Stimulated activated naive B cell treated with anti-CD40 and anti-IgM and Interleukin-4, amounts not matched to agents 10 μg/mL and 1 μg/mL and 100 μg/mL, for 72 hours (primary cell): ENCODE measurements at regions not wholly inside any gene's neighbourhood (a gene's known extent, or its start where the extent isn't known, plus 50 kb on each side); places are given as distances from the start of the nearest gene placed in this dataset.
"Not testable (repeated sequence)": the region's sequence is repeated elsewhere in the genome, so short reads cannot be mapped to it uniquely, and the experiment has no call there.

ENCODE experiments used
- ATAC-seq, 2 donors: fragments of 150-1000 bp; cut with Tn5 transposase; replicated peaks; 2 replicates each; pipeline ENCODE4 v1.10.0; 2021; ENCODE audit warnings: moderate library complexity in 1 of 2
- DNase-seq: peaks from one replicate; pipeline ENCODE4 v3.0.0; 2021
- H3K27ac Mint-ChIP-seq: one replicate; pipeline ENCODE4 v1.8.0; 2022; ENCODE audit warnings: mild to moderate bottlenecking, mixed read lengths
- H3K27me3 Mint-ChIP-seq, 2 donors: one replicate each; pipeline ENCODE4 v1.8.0; 2022; ENCODE audit warnings: mixed read lengths in 2 of 2
- H3K36me3 Mint-ChIP-seq, 2 donors: one replicate each; pipeline ENCODE4 v1.8.0; 2022; ENCODE audit warnings: mixed read lengths in 2 of 2, mild to moderate bottlenecking in 1 of 2
- H3K4me1 Mint-ChIP-seq, 2 donors: one replicate each; pipeline ENCODE4 v1.8.0; 2022; ENCODE audit warnings: mixed read lengths in 2 of 2, mild to moderate bottlenecking in 1 of 2
- H3K4me3 Mint-ChIP-seq, 2 donors: one replicate each; pipeline ENCODE4 v1.8.0; 2022; ENCODE audit warnings: mild to moderate bottlenecking in 2 of 2, mixed read lengths in 2 of 2, moderate library complexity in 1 of 2
- H3K9me3 Mint-ChIP-seq, 2 donors: one replicate each; pipeline ENCODE4 v1.8.0; 2022; ENCODE audit warnings: mixed read lengths in 2 of 2, mild to moderate bottlenecking in 1 of 2

GRCh38 chr11:22449441-22449840 is 111.3 kb downstream of the SLC17A6 start:
- Mint-ChIP-seq H3K9me3 (peaks cover 2 to 9% of the 10 kb centered on the region in 2 donors), H3K36me3 (no peaks in the 10 kb centered on the region), H3K27ac (no peak overlapping the region), H3K4me1 (no peaks in the 10 kb centered on the region), H3K4me3 (no peak overlapping the region), H3K27me3 (peaks cover 0 to 4% of the 10 kb centered on the region in 2 donors)
- no peak for ATAC-seq
- DNase-seq = no peak

DNA sequence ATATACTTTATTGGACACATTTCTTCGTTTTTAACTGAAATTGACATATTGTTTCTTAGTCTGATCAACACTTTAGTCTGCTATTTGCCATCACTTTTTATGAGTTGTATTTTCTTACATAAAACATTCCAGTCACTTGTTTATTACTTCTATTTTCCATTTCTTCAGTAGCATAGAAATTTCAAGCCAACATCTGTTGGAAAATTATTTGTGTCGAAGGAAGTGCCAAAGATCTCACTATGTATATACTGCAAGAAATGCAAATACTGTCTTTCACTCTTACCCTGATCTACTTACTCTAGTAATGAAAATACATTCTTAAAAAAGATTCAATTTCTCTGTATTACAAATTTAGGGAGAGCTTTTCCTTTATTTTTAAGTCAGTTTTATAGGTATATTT is 105.9 kb downstream of the SLC17A6 start:
- no peak overlapping the region for H3K4me3 Mint-ChIP-seq
- no peak overlapping the region for H3K27ac Mint-ChIP-seq
- H3K27me3 Mint-ChIP-seq = no peaks in the 10 kb centered on the region
- no peaks in the 10 kb centered on the region for H3K4me1 Mint-ChIP-seq
- ATAC-seq (no peak), DNase-seq (no peak)
- H3K9me3 Mint-ChIP-seq = peaks cover 6 to 9% of the 10 kb centered on the region in 2 donors
- no peaks in the 10 kb centered on the region for H3K36me3 Mint-ChIP-seq

GRCh38 chr11:22441831-22442230 is 103.7 kb downstream of the SLC17A6 start:
- DNase-seq = no peak
- Mint-ChIP-seq H3K27ac (no peak overlapping the region), H3K36me3 (no peaks in the 10 kb centered on the region), H3K27me3 (no peaks in the 10 kb centered on the region), H3K9me3 (peaks cover 5 to 6% of the 10 kb centered on the region in 2 donors), H3K4me3 (no peak overlapping the region), H3K4me1 (no peaks in the 10 kb centered on the region)
- ATAC-seq = no peak

DNA sequence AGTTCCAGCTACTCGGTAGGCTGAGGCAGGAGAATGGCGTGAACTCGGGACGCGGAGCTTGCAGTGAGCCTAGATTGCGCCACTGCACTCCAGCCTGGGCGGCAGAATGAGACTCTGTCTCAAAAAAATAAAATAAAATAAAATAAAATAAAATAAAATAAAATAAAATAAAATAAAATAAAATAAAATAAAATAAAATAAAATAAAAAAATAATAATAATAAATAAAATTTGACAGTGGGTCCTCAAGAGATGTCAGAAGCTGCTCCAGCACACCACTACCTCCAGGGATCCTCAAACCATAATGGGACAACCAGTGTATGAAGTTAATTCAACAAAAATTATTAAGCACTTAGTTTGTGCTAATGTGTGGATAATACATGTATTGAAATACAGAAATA is 97.4 kb downstream of the SLC17A6 start:
- H3K36me3 Mint-ChIP-seq, ATAC-seq, H3K9me3 Mint-ChIP-seq, H3K4me1 Mint-ChIP-seq, H3K27ac Mint-ChIP-seq, DNase-seq, H3K4me3 Mint-ChIP-seq: not testable (repeated sequence)
- H3K27me3 Mint-ChIP-seq = peaks cover 18 to 20% of the 10 kb centered on the region in 2 donors

DNA sequence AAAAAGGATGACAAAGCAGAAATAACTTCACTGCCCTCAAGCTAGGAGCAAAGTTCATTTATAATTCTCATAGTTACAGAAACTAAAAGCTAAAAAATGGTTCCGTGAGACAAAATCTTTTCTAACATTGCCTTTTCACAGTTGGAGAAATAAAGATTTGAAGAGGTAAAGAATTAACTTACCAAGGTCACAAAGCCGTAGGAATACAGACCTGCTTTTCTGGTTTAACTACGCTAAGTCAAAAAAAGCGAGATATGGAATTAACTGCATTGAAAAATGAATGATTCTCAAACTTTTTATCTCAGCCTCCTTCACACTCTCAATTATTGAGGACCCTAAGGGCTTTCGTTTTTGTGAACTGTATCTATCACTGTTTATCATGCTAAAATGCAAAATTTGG is 95.3 kb downstream of the SLC17A6 start:
- Mint-ChIP-seq H3K4me3 (no peak overlapping the region), H3K27me3 (peaks cover 18 to 20% of the 10 kb centered on the region in 2 donors), H3K9me3 (peaks cover 0 to 2% of the 10 kb centered on the region in 2 donors), H3K27ac (no peak overlapping the region), H3K4me1 (peaks cover 6 to 10% of the 10 kb centered on the region in 2 donors), H3K36me3 (no peaks in the 10 kb centered on the region)
- DNase-seq (no peak), ATAC-seq (no peak)

DNA sequence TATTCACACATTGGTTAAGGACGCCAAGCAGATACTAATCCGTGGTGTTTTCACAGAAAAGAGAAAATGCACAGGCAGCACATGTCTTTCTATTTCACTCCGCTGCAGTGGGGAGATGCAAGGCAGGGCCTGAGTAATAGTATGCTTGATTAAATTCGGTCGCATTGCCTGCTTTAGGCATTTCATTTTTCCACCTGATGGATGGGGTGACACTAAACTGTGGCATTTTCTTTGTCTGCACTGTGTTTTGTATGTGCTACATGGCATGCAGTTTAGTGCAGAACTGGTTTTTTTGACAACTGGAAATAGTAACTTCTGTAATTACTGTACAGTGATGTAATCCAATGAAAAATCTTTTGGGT is 94.9 kb downstream of the SLC17A6 start:
- DNase-seq (no peak), ATAC-seq (no peak)
- Mint-ChIP-seq H3K27ac (no peak overlapping the region), H3K9me3 (peaks cover 0 to 2% of the 10 kb centered on the region in 2 donors), H3K4me1 (peaks cover 6 to 10% of the 10 kb centered on the region in 2 donors), H3K36me3 (no peaks in the 10 kb centered on the region), H3K27me3 (peaks cover 18 to 20% of the 10 kb centered on the region in 2 donors), H3K4me3 (peak overlapping the region in 1 of 2 donors; percentile 65)

GRCh38 chr11:22432291-22433093 is 94.3 kb downstream of the SLC17A6 start:
- no peak overlapping the region for H3K27ac Mint-ChIP-seq
- no peak for DNase-seq
- ATAC-seq = peak in 1 of 2 donors; percentile 21
- H3K9me3 Mint-ChIP-seq = peaks cover 0 to 4% of the 10 kb centered on the region in 2 donors
- H3K27me3 Mint-ChIP-seq = peaks cover 18 to 20% of the 10 kb centered on the region in 2 donors
- H3K36me3 Mint-ChIP-seq = no peaks in the 10 kb centered on the region
- H3K4me3 Mint-ChIP-seq = peak overlapping the region; percentile 61 to 65
- H3K4me1 Mint-ChIP-seq = peaks cover 6 to 10% of the 10 kb centered on the region in 2 donors

DNA sequence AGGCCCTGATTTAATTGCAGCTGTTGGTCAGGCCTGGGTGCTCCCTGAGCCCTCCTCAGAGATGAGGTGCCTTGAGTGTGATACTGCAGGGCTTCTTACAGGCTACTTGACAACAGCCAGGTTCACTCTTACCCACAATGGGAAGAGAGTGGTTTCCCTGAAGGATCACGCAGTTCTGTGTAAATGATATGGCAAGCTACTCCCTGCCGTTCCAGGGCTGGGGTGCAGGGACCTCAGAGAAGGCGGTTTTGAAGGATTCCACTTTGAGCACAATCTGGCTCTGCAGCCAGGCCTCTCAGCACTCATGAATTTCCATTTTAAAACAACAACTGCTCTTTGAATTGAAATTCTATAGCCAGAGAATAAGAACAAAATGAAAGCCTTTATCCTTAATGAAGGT is 92.9 kb downstream of the SLC17A6 start:
- peaks cover 18 to 20% of the 10 kb centered on the region in 2 donors for H3K27me3 Mint-ChIP-seq
- no peaks in the 10 kb centered on the region for H3K36me3 Mint-ChIP-seq
- DNase-seq (no peak), ATAC-seq (no peak)
- peaks cover 0 to 4% of the 10 kb centered on the region in 2 donors for H3K9me3 Mint-ChIP-seq
- H3K27ac Mint-ChIP-seq = no peak overlapping the region
- H3K4me3 Mint-ChIP-seq = no peak overlapping the region
- H3K4me1 Mint-ChIP-seq = peaks cover 6 to 10% of the 10 kb centered on the region in 2 donors

DNA sequence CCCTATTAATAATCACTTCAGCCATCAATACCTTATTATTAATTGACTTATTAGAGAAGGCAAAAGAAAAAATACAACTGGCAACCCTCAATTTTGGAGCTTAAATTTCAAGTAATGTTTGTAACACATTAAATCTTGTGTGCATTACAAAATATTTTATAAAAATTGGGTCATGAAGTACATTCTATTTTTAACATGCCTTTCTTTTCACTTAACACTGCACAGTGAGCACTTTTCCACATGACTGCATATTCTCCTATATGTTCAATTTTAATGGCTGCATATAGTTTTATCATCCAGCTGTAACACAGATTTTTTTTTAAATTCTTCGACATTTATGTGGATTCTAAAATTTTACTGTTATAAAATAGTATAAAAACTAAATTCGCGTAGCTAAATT is 92.5 kb downstream of the SLC17A6 start:
- Mint-ChIP-seq H3K9me3 (peaks cover 0 to 4% of the 10 kb centered on the region in 2 donors), H3K27ac (no peak overlapping the region), H3K36me3 (no peaks in the 10 kb centered on the region), H3K27me3 (peaks cover 18 to 20% of the 10 kb centered on the region in 2 donors), H3K4me3 (no peak overlapping the region), H3K4me1 (peaks cover 6 to 10% of the 10 kb centered on the region in 2 donors)
- ATAC-seq = no peak
- no peak for DNase-seq

DNA sequence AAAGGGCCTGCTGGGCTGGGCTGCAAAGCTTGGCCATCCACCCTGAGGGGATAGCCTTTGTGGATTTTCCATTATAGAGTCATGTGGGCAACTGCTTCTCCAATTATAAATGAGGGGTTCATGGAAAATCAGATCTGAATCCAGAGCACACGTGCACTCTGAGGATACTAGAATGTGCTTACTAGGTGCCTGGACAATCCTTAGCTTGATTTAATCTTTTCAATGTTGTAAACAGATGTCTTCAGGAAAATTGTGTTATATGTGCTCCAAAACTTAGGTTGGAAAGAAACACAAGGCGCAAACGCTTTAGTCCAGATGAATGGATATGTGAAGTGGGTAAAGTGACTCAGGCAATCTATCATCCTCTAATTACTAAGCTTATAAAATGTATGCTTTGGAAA is 92.0 kb downstream of the SLC17A6 start:
- Mint-ChIP-seq H3K36me3 (no peaks in the 10 kb centered on the region), H3K4me1 (peaks cover 6 to 10% of the 10 kb centered on the region in 2 donors), H3K9me3 (peaks cover 0 to 4% of the 10 kb centered on the region in 2 donors), H3K27me3 (peaks cover 18 to 19% of the 10 kb centered on the region in 2 donors), H3K27ac (no peak overlapping the region), H3K4me3 (no peak overlapping the region)
- ATAC-seq (no peak), DNase-seq (no peak)
